Neuronal stem cell (in vitro differentiated cells): ENCODE measurements at regions not wholly inside any gene's neighbourhood (a gene's known extent, or its start where the extent isn't known, plus 50 kb on each side); places are given as distances from the start of the nearest gene placed in this dataset.

Source experiments
- DNase-seq: peaks from one replicate; pipeline ENCODE4 v3.0.0-alpha.2; 2013; ENCODE audit warnings: low spot score
- H2AFZ ChIP-seq: one replicate; pipeline ENCODE4 v1.6.1; 2013; ENCODE audit warnings: mild to moderate bottlenecking, low read length, inconsistent platforms
- H2AK5ac ChIP-seq: 2 replicates; pipeline ENCODE4 v1.6.1; 2013; ENCODE audit warnings: low read depth, mild to moderate bottlenecking, inconsistent platforms, low read length, moderate library complexity, mixed read lengths
- H2BK120ac ChIP-seq: 2 replicates; pipeline ENCODE4 v1.6.1; 2013; ENCODE audit warnings: low read depth, mild to moderate bottlenecking, inconsistent platforms, low read length, moderate library complexity, mixed read lengths
- H2BK12ac ChIP-seq: one replicate; pipeline ENCODE4 v1.6.1; 2013; ENCODE audit warnings: low read length, inconsistent platforms
- H2BK15ac ChIP-seq: 2 replicates; pipeline ENCODE4 v1.6.1; 2013; ENCODE audit warnings: mild to moderate bottlenecking, low read length, inconsistent platforms, mixed read lengths
- H2BK5ac ChIP-seq: one replicate; pipeline ENCODE4 v1.6.1; 2013; ENCODE audit warnings: inconsistent platforms, mild to moderate bottlenecking, low read length, moderate library complexity
- H3K14ac ChIP-seq: one replicate; pipeline ENCODE4 v1.6.1; 2013; ENCODE audit warnings: low read length, inconsistent platforms
- H3K18ac ChIP-seq: 2 replicates; pipeline ENCODE4 v1.6.1; 2013; ENCODE audit warnings: low read length, inconsistent platforms
- H3K23ac ChIP-seq: 2 replicates; pipeline ENCODE4 v1.6.1; 2013; ENCODE audit warnings: low read depth, mild to moderate bottlenecking, mixed read lengths, low read length, inconsistent platforms; ENCODE audit not compliant: poor library complexity
- H3K27ac ChIP-seq: replicated peaks from 3 replicates; pipeline ENCODE4 v1.5.1; 2013; ENCODE audit warnings: low read length, inconsistent platforms
- H3K27me3 ChIP-seq, 3 experiments: 2 replicates each; pipeline ENCODE4 v1.6.1; 2013; ENCODE audit warnings: low read length in 3 of 3, mild to moderate bottlenecking in 2 of 3, inconsistent platforms in 1 of 3, low read depth in 1 of 3, mixed read lengths in 1 of 3, moderate library complexity in 1 of 3; ENCODE audit not compliant: control insufficient read depth in 3 of 3, insufficient read depth in 3 of 3
- H3K36me3 ChIP-seq, 2 donors: replicated peaks in 1 of 2; 2 replicates each; pipeline ENCODE4 v1.6.1; 2013; ENCODE audit warnings: low read length in 2 of 2; ENCODE audit not compliant: control insufficient read depth in 2 of 2, insufficient read depth in 2 of 2
- H3K4ac ChIP-seq: 2 replicates; pipeline ENCODE4 v1.6.1; 2013; ENCODE audit warnings: inconsistent platforms, mild to moderate bottlenecking, low read length, moderate library complexity
- H3K4me1 ChIP-seq, 2 donors: 1 replicate in 1 of 2; 2 replicates in 1 of 2; pipeline ENCODE4 v1.6.1; 2013; ENCODE audit warnings: low read length in 2 of 2, low read depth in 1 of 2; ENCODE audit not compliant: control insufficient read depth in 2 of 2, insufficient read depth in 1 of 2
- H3K4me2 ChIP-seq: one replicate; pipeline ENCODE4 v1.6.1; 2013; ENCODE audit warnings: mild to moderate bottlenecking, low read length, inconsistent platforms; ENCODE audit not compliant: insufficient read depth, poor library complexity, severe bottlenecking
- H3K4me3 ChIP-seq, 2 donors: 2 replicates each; pipeline ENCODE4 v1.5.1; 2013; ENCODE audit warnings: low read length in 2 of 2, mild to moderate bottlenecking in 2 of 2, inconsistent platforms in 1 of 2, moderate library complexity in 1 of 2
- H3K79me1 ChIP-seq: one replicate; pipeline ENCODE4 v1.6.1; 2013; ENCODE audit warnings: low read depth, mild to moderate bottlenecking, inconsistent platforms, low read length, moderate library complexity
- H3K9ac ChIP-seq: one replicate; pipeline ENCODE4 v1.6.1; 2013; ENCODE audit warnings: mild to moderate bottlenecking, low read depth, low read length, inconsistent platforms; ENCODE audit not compliant: poor library complexity
- H3K9me3 ChIP-seq, 2 donors: replicated peaks in 1 of 2; 2 replicates each; pipeline versions ENCODE3 to v1.6.1; 2013; ENCODE audit warnings: low read length in 2 of 2, mild to moderate bottlenecking in 2 of 2, inconsistent platforms in 1 of 2, low read depth in 1 of 2, mixed read lengths in 1 of 2, moderate library complexity in 1 of 2; ENCODE audit not compliant: control insufficient read depth in 2 of 2, insufficient read depth in 1 of 2
- H4K8ac ChIP-seq: one replicate; pipeline ENCODE4 v1.6.1; 2013; ENCODE audit warnings: low read depth, mild to moderate bottlenecking, inconsistent platforms, low read length, moderate library complexity
- H4K91ac ChIP-seq: one replicate; pipeline ENCODE4 v1.6.1; 2013; ENCODE audit warnings: low read length, low read depth, mild to moderate bottlenecking, inconsistent platforms; ENCODE audit not compliant: poor library complexity
- WGBS, 2 donors: extraction: QIAGEN DNeasy Blood & Tissue Kit; methylation state at CpG; one replicate each; pipeline ENCODE4 v1.1.7; 2013; ENCODE audit warnings: missing lambda C conversion rate in 2 of 2, mixed read lengths in 1 of 2; ENCODE audit not compliant: insufficient read length in 2 of 2, insufficient replicate concordance in 1 of 2; ENCODE audit errors: extremely low coverage in 2 of 2; 5-methylcytosine and 5-hydroxymethylcytosine counted together

DNA sequence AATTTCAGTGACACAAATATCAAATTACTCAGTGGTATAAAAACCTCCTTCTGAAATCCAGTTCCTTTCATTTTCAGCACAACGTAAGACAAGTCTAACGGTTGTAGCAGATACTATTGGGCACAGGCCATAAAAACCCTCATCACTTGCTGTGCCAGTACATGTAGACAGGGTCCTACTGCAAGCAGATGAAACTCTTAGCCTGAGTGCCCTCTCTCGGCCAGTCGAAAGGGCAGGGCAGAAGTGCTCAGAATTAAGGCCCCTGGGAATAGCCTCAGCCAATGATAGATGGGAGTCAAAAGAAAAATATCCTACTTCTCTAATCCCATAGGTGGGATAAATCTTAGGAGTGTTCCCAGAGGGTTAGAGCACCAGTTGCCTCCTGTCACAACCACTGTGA lies 168.5 kb upstream of the FER start:
- Histone ChIP-seq H3K4me3 (no peak overlapping the region), H4K8ac (no peak overlapping the region), H3K14ac (no peak overlapping the region), H2BK120ac (no peak overlapping the region), H2BK15ac (no peak overlapping the region), H3K36me3 (no peaks in the 10 kb centered on the region), H3K9ac (no peak overlapping the region), H2AK5ac (no peak overlapping the region), H3K4ac (no peak overlapping the region), H2AFZ (no peak overlapping the region), H4K91ac (no peak overlapping the region), H3K79me1 (no peaks in the 10 kb centered on the region), H2BK12ac (no peak overlapping the region), H3K4me2 (no peak overlapping the region), H3K9me3 (no peaks in the 10 kb centered on the region), H3K23ac (no peak overlapping the region), H3K4me1 (no peaks in the 10 kb centered on the region), H2BK5ac (no peak overlapping the region), H3K27ac (no peak overlapping the region), H3K27me3 (no peaks in the 10 kb centered on the region), H3K18ac (no peak overlapping the region)
- no peak for DNase-seq
- no CpG with 5 or more reads among the region's 4 CpGs for WGBS, 2 donors

DNA sequence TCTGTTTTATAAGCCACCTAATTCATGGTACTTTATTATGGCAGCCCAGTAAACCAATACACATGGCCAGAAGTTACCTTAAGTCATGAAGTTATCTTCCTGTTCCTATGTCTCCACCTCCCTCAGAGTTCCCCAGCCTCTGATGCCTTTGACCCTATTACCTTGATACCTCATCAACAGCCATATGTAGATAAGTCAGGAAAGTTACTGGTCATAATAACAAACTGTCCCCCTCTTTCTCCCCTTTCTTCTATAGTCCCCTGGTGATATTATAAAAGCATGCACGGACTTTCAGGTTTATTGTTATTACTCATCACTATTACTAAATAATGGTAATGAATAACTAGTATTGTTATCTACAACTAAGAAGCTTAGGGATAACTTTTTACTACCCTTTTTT lies 168.9 kb upstream of the FER start:
- Histone ChIP-seq H2BK12ac (no peak overlapping the region), H2BK15ac (no peak overlapping the region), H4K91ac (no peak overlapping the region), H3K27me3 (no peaks in the 10 kb centered on the region), H3K9me3 (no peaks in the 10 kb centered on the region), H2AFZ (no peak overlapping the region), H4K8ac (no peak overlapping the region), H2AK5ac (no peak overlapping the region), H2BK5ac (no peak overlapping the region), H3K4ac (no peak overlapping the region), H3K14ac (no peak overlapping the region), H3K36me3 (no peaks in the 10 kb centered on the region), H2BK120ac (no peak overlapping the region), H3K4me3 (no peak overlapping the region), H3K23ac (no peak overlapping the region), H3K18ac (no peak overlapping the region), H3K79me1 (no peaks in the 10 kb centered on the region), H3K4me2 (no peak overlapping the region), H3K4me1 (no peaks in the 10 kb centered on the region), H3K27ac (no peak overlapping the region), H3K9ac (no peak overlapping the region)
- DNase-seq = no peak
- WGBS, 2 donors = no CpG with 5 or more reads among the region's 1 CpG

GRCh38 chr5:108567429-108567828 lies 180.3 kb upstream of the FER start:
- WGBS, 2 donors = no CpG with 5 or more reads among the region's 9 CpGs
- Histone ChIP-seq H3K4ac (no peak overlapping the region), H2BK120ac (no peak overlapping the region)

DNA sequence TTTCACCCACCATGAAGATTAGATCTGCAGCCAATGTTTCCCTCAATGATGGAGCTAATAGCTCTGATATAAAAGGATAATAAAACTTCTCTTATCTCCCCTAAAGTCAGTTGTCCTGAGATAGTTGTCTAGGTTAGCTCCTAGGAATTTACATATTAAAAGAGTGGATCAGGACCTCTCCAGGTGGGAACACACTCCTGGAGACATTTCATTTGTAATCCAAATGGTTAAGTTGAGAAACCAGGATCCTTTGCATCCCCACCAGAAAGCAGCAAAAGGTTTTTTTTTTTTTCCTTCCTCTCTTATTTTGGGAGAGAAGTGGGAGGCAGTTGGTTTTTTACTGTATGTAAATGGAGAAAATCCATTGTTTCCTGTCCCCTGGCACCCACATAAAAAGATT lies 182.5 kb upstream of the FBXL17 start:
- H3K36me3 ChIP-seq = no peaks in the 10 kb centered on the region
- no peak overlapping the region for H2BK5ac ChIP-seq
- no peak overlapping the region for H3K9ac ChIP-seq
- peaks cover 2 to 4% of the 10 kb centered on the region in 2 donors for H3K4me1 ChIP-seq
- DNase-seq = no peak
- no peak overlapping the region for H2BK12ac ChIP-seq
- no peak overlapping the region for H3K4ac ChIP-seq
- no peak overlapping the region for H4K8ac ChIP-seq
- H2AFZ ChIP-seq = no peak overlapping the region
- no peak overlapping the region for H3K4me2 ChIP-seq
- no peak overlapping the region for H3K4me3 ChIP-seq
- no peak overlapping the region for H3K18ac ChIP-seq
- no peak overlapping the region for H3K14ac ChIP-seq
- H3K27me3 ChIP-seq = no peaks in the 10 kb centered on the region
- H2BK15ac ChIP-seq = no peak overlapping the region
- no peak overlapping the region for H2BK120ac ChIP-seq
- no peak overlapping the region for H2AK5ac ChIP-seq
- no peaks in the 10 kb centered on the region for H3K79me1 ChIP-seq
- H4K91ac ChIP-seq = no peak overlapping the region
- no peak overlapping the region for H3K27ac ChIP-seq
- peaks cover 0 to 3% of the 10 kb centered on the region in 2 donors for H3K9me3 ChIP-seq
- no peak overlapping the region for H3K23ac ChIP-seq

More at GRCh38 chr5:108567429-108567828, 180.3 kb upstream of the FER start:
- no peak for DNase-seq
- H3K36me3 ChIP-seq = no peaks in the 10 kb centered on the region
- H2BK12ac ChIP-seq = no peak overlapping the region
- no peaks in the 10 kb centered on the region for H3K79me1 ChIP-seq
- H3K4me3 ChIP-seq = no peak overlapping the region
- H3K4me1 ChIP-seq = no peaks in the 10 kb centered on the region
- no peak overlapping the region for H3K23ac ChIP-seq
- no peak overlapping the region for H3K18ac ChIP-seq
- H4K91ac ChIP-seq = no peak overlapping the region
- no peak overlapping the region for H4K8ac ChIP-seq
- H3K9ac ChIP-seq = no peak overlapping the region
- H2AFZ ChIP-seq = no peak overlapping the region
- no peak overlapping the region for H3K14ac ChIP-seq
- H3K4me2 ChIP-seq = no peak overlapping the region
- H2BK5ac ChIP-seq = no peak overlapping the region
- H3K27ac ChIP-seq = no peak overlapping the region
- H2AK5ac ChIP-seq = no peak overlapping the region
- H3K27me3 ChIP-seq = no peaks in the 10 kb centered on the region
- no peak overlapping the region for H2BK15ac ChIP-seq
- H3K9me3 ChIP-seq = no peaks in the 10 kb centered on the region
